ENCODE measurements at regions not wholly inside any gene's neighbourhood (a gene's known extent, or its start where the extent isn't known, plus 50 kb on each side); places are given as distances from the start of the nearest gene placed in this dataset.

DNA sequence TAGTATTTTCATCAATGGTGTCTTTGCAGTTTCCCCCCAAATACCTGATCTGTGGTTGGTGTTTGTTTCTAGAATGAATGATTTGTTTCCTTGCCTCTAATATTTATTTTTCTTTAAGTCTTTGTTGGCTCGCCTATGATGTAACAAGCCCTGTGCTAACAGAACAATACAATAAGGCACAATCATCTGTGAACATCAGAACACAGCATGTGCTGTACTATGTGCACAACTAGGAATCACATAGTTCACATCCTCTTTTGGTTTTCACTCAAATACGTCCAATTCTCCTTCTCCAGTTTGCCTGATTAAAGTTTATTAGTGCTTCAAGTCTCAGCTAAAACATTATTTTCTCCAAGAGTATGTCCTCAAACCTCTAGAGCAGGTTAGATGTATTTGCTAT is 613.1 kb downstream of the EPHA7 start:
- no peak for DNase-seq

- DNase-seq: no peak
These were observed 628.0 kb downstream of the EPHA7 start for GRCh38 chr6:92791403-92791802.

GRCh38 chr6:92790381-92790780 is 629.0 kb downstream of the EPHA7 start:
- peak; percentile 59 for DNase-seq

DNA sequence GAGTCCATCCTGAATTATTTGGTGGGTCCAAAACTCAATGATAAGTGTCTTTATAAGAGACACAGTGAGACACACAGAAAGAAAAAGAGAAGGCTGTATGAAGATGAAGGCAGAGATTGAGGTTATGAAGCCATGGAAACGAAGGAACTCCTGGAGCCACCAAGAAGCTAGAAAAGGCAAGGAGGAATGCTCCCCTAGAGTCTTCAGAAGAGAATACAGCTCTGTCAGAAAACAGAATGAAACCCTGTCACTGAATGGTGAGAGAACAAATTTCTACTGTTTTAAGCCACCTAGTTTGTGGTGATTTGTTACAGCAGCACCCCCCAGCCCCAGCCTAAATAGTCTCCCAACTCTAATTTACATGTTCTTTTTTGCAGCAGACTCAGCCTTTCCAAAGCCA is 635.1 kb downstream of the EPHA7 start:
- no peak for DNase-seq

DNA sequence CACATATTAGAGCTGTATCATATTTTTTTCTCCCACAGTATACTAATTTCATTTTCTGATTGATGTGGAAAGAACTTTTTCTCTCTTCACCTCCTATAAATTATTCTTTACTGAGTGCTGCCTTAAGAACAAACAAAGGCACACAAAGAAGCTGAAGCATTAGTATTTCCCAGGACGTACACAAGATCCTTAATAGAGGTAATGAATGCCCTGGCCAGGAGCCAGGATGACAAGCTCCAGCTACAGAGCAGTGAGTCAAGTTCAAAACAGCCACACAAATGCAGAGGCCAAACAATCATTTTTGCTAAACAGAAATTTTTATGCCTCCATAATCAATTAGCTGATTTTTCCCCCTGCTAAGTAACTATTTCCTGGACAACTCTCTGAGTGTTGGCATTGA is 639.6 kb downstream of the EPHA7 start:
- no peak for DNase-seq

GRCh38 chr6:92777146-92777740 is 642.1 kb downstream of the EPHA7 start:
- DNase-seq: peak; percentile 78

- DNase-seq: no peak
These were observed 648.8 kb downstream of the EPHA7 start for GRCh38 chr6:92770540-92770939.

GRCh38 chr6:92767101-92767500 is 652.3 kb downstream of the EPHA7 start:
- DNase-seq: no peak

DNA sequence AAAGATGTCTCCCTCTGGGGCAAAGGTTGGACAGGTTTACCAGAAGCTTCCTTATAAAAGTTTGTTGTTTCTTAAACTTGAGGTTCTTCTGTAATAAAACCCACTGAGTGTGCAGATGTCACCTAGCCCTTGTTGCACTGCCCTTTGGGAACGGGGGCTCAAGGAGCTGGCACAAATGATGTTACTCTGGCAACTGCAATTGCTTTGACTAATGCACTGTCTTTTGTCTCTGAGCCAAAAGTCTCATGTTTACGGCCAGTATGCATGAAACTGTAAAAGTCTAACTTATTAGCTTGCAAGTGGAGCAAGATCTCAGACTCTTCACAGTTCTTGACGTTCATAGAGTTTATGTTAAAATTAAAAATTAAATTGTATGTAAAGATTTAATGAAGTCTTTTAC is 655.7 kb downstream of the EPHA7 start:
- DNase-seq: no peak

- DNase-seq: no peak
These were observed 656.1 kb downstream of the EPHA7 start for GRCh38 chr6:92763274-92763584.

DNA sequence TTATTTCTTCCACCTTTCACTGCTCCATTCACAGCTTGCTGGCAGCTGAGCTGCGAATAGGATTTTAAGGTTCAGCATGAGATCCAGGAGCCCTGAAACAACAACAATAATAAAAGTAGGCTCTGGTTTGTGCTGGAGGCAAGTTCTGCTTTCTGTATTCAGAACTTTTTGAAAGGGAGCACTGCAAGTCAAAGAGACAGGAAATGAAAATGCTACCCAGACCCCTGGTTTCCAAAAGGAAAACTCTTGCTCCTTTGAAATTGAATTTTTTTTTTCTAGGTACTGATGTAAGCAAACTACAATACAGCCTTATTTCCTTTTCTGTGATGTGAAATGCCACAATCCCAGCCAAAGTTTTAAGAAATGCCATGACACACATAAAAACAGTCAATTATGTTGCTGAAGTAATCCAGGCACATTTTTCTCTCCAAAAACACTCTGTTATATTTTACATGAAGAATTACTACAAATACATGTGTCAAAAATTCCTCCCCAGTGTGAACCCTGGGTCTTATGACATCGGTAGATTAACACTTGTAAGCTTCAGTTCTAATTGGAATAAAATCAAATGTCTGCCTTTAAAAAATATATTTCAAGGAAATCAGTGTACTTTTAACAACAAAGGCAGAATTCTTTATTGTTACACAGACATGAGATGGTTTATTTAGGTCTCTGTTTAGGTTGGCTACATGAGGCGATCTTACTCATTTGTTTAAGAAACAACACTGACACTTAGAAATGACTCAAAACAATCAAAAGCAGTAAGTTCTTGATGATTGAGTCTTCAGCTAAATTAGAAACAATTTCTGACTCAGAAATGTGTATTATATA is 656.7 kb downstream of the EPHA7 start:
- DNase-seq: no peak

DNA sequence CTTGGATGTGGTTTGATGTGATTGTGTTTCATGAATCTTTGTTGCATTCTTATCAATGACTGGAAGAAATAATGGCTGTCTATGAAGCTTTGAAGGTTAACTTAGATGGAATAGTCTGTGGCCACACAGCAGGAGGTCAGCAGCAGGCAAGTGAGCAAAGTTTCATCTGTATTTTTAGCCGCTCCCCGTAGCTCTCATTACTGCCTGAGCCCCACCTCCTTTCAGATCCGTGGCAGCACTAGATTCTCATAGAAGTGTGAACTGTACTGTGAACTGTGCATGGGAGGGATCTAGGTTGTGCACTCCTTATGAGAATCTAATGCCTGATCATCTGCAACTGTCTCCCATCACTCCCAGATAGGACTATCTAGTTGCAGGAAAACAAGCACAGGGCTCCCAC is 660.2 kb downstream of the EPHA7 start:
- no peak for DNase-seq

DNA sequence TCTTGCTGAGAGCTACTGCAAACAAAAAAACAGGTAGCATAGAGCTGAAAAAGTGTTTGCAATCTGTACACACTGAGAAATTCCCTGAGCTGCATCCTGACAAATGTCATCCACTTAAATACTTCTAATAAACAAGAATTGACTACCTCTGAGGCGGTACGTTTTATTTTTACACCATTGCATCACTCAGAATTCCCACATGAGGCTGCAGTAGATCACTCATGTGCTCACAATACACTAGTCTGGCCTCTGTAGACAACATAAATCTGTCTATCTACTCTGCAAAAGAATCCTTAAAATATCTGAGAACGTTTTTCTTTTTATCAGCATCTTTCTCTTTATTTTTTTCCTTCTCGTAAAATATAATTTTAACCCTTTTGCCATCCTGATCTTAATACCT is 661.4 kb downstream of the EPHA7 start:
- no peak for DNase-seq

DNA sequence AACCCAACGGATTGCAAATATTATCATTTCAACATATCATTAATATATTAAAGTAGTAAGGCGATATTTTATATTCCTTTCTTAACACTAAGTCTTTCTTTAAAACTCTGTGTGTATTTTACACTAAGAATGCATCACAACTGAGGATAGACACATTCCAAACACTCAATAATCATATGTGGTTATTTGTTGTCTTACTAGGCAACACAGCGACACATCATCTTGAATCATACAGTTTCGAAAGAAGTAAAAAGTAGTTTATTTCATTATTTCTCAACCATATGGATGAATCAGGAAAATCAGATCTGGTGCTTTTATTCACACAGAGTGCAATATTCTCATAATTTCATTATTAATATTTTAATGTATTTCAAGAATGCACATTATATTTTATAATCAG is 662.4 kb downstream of the EPHA7 start:
- DNase-seq: no peak

DNA sequence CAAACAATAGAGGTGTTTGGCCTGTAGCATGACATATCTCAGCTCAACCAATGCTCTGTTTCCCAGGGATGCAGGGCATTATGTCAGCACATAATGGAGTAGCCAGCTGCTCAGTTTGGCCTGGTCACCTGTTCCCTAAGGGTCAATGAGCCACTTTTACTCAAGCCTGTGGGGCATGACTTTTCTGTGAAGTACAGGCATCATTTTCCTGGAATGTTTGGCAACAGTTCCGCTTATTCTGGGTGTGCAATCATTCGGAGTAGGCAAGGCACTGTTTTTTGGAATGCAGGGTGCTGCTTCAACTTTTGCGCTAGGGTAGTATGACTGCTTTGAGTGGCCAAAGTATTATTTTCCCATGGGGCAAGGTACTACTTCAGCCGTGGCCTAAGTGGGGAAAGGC is 665.4 kb downstream of the EPHA7 start:
- DNase-seq: no peak

DNA sequence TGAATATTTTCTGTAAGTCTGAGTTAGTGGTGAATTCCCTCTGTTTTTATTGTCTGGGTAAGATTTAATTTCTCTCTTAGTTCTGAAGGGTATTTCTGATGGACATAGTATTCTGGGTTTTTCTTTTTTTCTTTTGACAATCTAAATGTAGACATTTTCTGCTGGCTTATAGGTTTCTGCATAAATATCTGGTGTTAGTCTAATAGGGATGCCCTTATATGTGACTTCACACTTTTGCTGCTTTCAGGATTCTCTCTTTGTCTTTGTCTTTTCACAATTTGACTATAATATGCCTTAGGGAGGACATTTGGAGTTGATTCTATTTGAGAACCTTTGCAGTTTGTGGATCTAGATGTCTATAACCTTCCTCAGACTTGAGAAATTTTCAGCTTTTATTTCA is 667.2 kb downstream of the EPHA7 start:
- DNase-seq: no peak

DNA sequence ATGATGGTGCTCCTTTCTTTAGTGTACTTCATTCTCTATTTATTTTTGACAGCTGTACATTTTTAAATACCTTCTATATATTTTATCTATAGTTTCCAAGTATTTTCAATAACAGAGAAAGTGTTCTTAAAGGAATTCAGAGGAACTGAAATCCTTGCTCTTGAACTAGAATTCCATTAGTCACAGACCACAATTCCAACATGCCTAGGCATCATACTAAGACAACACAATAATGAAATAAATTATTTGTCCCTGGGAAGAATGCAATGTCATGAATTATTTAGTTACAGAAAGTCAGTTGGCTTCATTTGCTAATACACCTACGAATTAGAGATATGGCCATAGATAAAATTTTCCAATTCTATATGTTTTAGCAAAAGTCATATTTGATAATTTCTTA is 671.2 kb downstream of the EPHA7 start:
- no peak for DNase-seq

- DNase-seq: no peak
These were observed 681.4 kb downstream of the EPHA7 start for GRCh38 chr6:92737983-92738382.

DNA sequence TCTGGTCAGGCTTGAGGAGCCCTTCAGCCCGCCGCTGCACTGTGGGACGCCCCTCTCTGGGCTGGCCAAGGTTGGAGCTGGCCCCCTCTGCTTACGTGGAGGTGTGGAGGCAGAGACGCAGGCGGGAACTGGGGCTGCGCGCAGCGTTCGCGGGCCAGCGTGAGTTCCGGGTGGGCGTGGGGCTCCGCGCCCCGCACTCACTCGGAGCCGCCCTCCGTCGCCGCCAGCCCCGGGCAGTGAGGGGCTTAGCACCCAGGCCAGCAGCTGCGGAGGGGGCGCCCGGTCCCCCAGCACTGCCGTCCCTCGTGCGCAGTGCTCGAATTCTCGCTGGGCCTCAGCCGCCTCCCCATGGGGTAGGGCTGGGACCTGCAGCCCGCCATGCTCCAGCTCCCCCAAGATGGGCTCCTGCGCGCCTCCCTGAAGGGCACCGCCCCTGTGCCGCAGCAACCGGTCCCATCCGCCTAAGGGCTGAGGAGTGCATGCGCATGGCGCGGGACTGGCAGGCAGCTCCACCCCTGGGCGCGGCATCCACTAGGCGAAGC is 695.9 kb downstream of the EPHA7 start:
- no peak for DNase-seq

GRCh38 chr6:92719773-92720172 is 699.6 kb downstream of the EPHA7 start:
- no peak for DNase-seq

DNA sequence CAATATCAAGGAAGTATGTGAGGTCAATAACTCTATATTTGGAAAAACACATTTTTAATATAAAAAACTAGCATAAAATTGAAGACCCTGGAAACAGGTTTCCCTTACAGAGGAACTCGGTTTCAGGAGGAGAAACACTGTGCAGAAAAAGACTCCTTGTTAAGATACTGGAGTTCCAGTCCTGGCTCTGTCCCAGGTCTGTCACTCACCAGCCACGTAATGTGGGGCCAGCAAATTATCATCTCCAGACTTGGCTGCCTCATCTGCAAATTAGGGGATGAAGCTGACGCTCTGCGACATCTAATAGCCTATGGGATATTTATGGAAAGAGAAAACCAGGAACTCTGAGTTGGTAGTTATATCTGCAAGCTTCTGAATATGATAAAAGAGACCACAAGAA is 702.7 kb downstream of the EPHA7 start:
- no peak for DNase-seq

GRCh38 chr6:92715991-92716390 is 703.4 kb downstream of the EPHA7 start:
- peak; percentile 82 for DNase-seq

- DNase-seq: no peak
These were observed 705.0 kb downstream of the EPHA7 start for GRCh38 chr6:92714346-92714745.

- DNase-seq: no peak
These were observed 709.3 kb downstream of the EPHA7 start for GRCh38 chr6:92710048-92710447.

GRCh38 chr6:92708945-92709344 is 710.4 kb downstream of the EPHA7 start:
- no peak for DNase-seq
